Thymus (tissue), 11 donors: ENCODE measurements at regions not wholly inside any gene's neighbourhood (a gene's known extent, or its start where the extent isn't known, plus 50 kb on each side); places are given as distances from the start of the nearest gene placed in this dataset.

ENCODE experiments used
- DNase-seq, 9 donors: peaks; one replicate each; pipeline ENCODE4 v3.0.0-alpha.2; 2013; ENCODE audit warnings: low spot score in 9 of 9, low read depth in 6 of 9, missing footprints in 1 of 9
- H3K27ac ChIP-seq, 2 donors: one replicate each; pipeline ENCODE4 v1.5.1; 2013; ENCODE audit warnings: control low read depth in 1 of 2, low read depth in 1 of 2, low read length in 1 of 2, mild to moderate bottlenecking in 1 of 2, moderate library complexity in 1 of 2
- H3K27me3 ChIP-seq, 2 donors: one replicate each; pipeline ENCODE4 v1.5.1; 2013; ENCODE audit warnings: low read length in 1 of 2; ENCODE audit not compliant: control insufficient read depth in 2 of 2, insufficient read depth in 1 of 2
- H3K36me3 ChIP-seq, 2 donors: one replicate each; pipeline ENCODE4 v1.5.1; 2013; ENCODE audit warnings: low read length in 1 of 2, mild to moderate bottlenecking in 1 of 2, moderate library complexity in 1 of 2; ENCODE audit not compliant: control insufficient read depth in 2 of 2, insufficient read depth in 2 of 2
- H3K4me1 ChIP-seq, 2 donors: one replicate each; pipeline ENCODE4 v1.5.1; 2013; ENCODE audit warnings: low read length in 2 of 2; ENCODE audit not compliant: control insufficient read depth in 2 of 2, insufficient read depth in 2 of 2
- H3K4me3 ChIP-seq, 2 donors: one replicate each; pipeline ENCODE4 v1.5.1; 2013; ENCODE audit warnings: low read length in 2 of 2, control low read depth in 1 of 2, mild to moderate bottlenecking in 1 of 2
- H3K9me3 ChIP-seq, 2 donors: one replicate each; pipeline ENCODE4 v1.5.1; 2013; ENCODE audit warnings: low read length in 1 of 2, mild to moderate bottlenecking in 1 of 2; ENCODE audit not compliant: control insufficient read depth in 2 of 2, insufficient read depth in 1 of 2
- WGBS: extraction: QIAGEN DNeasy Blood & Tissue Kit; methylation state at CpG from one replicate; pipeline ENCODE4 v1.1.7; 2013; 5-methylcytosine and 5-hydroxymethylcytosine counted together
- donor health status: healthy.

DNA sequence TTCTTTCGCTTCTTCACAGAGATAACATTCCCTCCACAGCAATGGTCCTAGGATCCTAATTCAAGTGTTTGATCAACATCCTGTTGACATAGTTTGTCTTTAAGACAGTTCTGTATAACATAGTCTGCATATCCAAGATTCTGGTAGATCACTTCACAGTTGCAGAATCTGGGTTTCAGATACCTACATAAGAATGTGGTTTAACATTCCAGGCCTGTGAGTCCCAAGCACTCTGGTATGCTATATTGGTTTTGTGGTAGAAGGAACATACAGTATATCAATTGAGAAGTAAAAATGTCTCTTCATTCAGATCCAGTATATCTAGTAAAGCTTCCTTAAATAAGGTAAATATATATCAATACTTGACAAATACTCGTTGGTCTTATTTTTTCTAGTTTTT lies 914.2 kb upstream of the CDH6 start:
- Histone ChIP-seq H3K4me3 (no peak overlapping the region), H3K4me1 (no peaks in the 10 kb centered on the region), H3K9me3 (no peaks in the 10 kb centered on the region), H3K36me3 (no peaks in the 10 kb centered on the region), H3K27ac (no peak overlapping the region), H3K27me3 (no peaks in the 10 kb centered on the region)
- DNase-seq: no peak
- WGBS: 92% methylated on average over 2 of the region's 2 CpGs

DNA sequence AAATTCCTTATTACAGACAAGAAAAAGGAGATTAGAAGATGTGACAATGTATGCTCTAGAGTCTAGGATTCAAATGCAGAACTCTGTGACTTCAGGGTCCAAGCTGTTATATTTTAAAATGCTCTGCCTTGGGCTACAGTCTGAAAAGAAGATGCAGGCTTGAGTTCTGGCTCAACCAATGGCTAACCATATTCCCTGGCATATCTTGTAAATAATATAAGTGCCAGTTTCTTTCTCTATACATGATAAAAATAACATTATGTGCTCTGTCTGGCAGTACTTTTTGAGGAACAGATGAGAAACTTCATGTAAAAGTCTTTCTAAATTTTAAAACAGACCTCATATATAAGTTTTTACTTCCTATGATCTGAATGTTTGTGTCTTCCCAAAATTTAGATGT lies 926.5 kb upstream of the CDH6 start:
- Histone ChIP-seq H3K27ac (no peak overlapping the region), H3K4me3 (no peak overlapping the region), H3K9me3 (no peaks in the 10 kb centered on the region), H3K27me3 (no peaks in the 10 kb centered on the region), H3K36me3 (no peaks in the 10 kb centered on the region), H3K4me1 (no peaks in the 10 kb centered on the region)
- DNase-seq: no peak

DNA sequence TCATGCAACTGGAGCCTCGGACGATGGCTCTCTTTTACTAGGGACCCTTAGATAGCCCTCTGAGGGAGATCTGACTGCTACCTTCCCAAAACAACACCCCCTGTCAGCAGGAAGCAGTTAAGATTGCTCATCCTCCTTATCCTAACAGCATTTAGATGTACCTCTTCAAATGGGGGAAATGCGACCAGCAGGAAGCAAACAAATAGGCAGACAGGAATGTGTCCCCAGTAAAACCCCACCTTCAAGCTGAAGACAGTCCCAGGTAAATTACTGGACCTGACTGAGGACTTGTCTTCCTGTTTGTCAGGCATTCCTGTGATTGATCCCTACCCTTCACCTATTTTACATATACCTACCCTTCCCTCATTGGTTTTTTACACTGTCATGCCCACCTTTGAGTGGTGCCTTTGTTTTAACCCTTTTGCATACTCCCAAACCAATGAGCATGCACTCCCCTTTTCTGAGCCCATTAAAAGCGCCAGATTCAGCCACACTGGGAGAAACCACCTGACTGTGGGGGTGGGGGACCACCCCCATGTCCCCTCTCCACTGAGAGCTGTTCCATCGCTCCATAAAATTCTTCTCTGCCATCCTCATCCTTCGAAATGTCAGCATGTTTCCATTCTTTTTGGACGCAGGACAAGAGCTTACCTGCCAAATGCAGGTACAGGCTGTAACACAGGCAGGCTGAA lies 954.0 kb upstream of the CDH6 start:
- H3K36me3 ChIP-seq: no peaks in the 10 kb centered on the region
- no peak for DNase-seq
- no peaks in the 10 kb centered on the region for H3K27me3 ChIP-seq
- peaks cover 0 to 5% of the 10 kb centered on the region in 2 donors for H3K9me3 ChIP-seq
- WGBS: 86% methylated on average over 7 of the region's 7 CpGs
- H3K27ac ChIP-seq: no peak overlapping the region
- H3K4me1 ChIP-seq: no peaks in the 10 kb centered on the region
- H3K4me3 ChIP-seq: no peak overlapping the region

DNA sequence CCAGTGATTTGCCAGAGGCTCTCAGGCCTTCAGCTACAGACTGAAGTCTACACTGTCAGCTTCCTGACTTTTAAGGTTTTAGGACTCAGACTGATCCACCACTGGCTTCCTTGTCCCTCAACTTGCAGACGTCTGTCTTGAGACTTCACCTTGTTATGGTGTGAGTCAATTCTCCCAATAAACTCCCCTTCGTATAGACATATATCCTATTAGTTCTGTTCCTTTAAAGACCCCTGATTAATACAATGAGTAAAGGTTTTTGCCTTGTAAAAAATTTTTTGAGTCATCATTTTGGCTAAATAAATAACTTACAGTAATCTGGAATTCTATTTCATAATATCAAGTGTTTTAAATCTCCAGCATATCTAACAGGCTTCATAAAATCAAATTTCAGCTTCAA lies 956.3 kb upstream of the CDH6 start:
- H3K27ac ChIP-seq: no peak overlapping the region
- no peaks in the 10 kb centered on the region for H3K27me3 ChIP-seq
- H3K36me3 ChIP-seq: no peaks in the 10 kb centered on the region
- WGBS: 93% methylated on average over 2 of the region's 2 CpGs
- no peak for DNase-seq
- H3K4me1 ChIP-seq: no peaks in the 10 kb centered on the region
- H3K9me3 ChIP-seq: peaks cover 0 to 5% of the 10 kb centered on the region in 2 donors
- no peak overlapping the region for H3K4me3 ChIP-seq

DNA sequence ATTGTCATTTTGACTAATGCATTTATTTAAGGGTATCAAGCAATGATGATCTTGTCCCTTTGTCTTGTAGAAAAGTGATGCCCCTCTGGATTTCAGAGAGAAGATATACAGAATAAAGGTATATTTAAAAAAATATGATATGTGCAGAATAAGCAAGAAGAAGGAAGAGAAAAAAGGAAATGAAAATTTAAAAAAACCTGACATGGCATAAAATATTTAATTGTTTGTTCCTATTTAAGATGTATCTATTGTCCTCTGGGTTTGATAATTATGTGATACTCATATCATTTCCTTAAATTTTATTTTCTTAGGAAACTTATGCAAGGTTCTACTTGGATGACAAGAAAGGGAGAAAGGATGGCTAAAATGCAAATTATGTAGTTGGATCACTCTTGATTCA lies 983.7 kb upstream of the CDH6 start:
- DNase-seq: no peak
- Histone ChIP-seq H3K9me3 (peaks cover 0 to 14% of the 10 kb centered on the region in 2 donors), H3K4me3 (no peak overlapping the region), H3K4me1 (no peaks in the 10 kb centered on the region), H3K36me3 (no peaks in the 10 kb centered on the region), H3K27ac (no peak overlapping the region), H3K27me3 (no peaks in the 10 kb centered on the region)

DNA sequence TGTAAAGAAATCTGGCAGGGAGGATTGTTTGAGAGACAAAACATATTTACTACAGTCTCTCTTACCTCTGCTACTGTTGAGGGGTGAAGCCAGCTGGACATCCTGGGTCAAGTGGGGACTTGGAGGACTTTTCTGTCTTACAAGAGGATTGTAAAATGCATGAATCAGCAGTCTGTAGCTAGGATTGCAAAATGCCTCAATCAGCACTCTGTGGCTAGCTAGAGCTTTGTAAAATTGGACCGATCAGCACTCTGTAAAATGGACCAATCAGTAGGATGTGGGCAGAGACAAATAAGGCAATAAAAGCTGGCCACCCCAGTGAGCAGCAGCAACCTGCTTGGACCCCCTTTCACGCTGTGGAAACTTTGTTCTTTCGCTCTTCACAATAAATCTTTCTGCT lies 995.8 kb upstream of the CDH6 start:
- Histone ChIP-seq H3K27ac (no peak overlapping the region), H3K27me3 (no peaks in the 10 kb centered on the region), H3K4me3 (no peak overlapping the region), H3K9me3 (no peaks in the 10 kb centered on the region), H3K36me3 (no peaks in the 10 kb centered on the region), H3K4me1 (no peaks in the 10 kb centered on the region)
- no peak for DNase-seq
- WGBS: 94% methylated on average over 3 of the region's 3 CpGs

DNA sequence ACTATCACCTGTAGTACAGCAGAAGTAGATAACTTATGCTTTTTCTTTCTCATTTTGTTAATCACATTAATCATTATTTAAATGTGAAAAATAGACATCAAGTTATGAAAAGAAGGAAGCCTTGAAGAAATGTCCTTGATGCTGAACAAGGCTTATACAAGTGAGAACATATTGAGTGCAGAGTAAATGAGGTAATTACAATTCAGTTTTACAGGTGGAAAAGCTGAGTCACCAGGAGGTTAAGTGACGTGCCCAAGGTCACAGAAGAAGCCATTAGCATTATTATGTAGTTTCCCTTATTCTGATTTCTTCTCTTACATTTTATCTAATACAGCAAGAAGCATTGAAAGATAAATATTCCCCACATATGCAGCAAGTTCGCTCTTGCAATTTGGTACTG lies 998.5 kb upstream of the CDH6 start:
- no peaks in the 10 kb centered on the region for H3K4me1 ChIP-seq
- no peak overlapping the region for H3K4me3 ChIP-seq
- DNase-seq: no peak
- no peaks in the 10 kb centered on the region for H3K36me3 ChIP-seq
- whole genome bisulfite sequencing: 77% methylated on average over 2 of the region's 2 CpGs
- H3K9me3 ChIP-seq: no peaks in the 10 kb centered on the region
- H3K27me3 ChIP-seq: no peaks in the 10 kb centered on the region
- no peak overlapping the region for H3K27ac ChIP-seq

DNA sequence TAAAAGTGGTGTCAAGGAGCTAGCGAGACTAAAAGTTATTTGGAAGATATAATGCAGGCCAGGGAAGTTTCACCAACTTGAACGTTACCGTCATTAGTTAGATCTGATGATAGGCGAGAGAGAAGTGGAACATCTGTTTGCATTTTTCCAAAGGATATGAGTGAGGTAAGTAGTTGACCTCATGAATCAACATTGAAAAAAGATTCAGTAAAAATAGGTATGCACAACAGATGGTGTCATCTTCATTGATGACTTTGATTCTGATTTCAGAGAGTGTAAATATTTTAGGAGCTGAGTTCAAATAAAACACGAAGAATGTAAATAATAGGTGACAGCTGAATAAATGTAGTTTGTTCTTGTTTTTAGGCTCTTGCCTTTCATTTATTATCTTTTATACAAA lies 998.9 kb upstream of the CDH6 start:
- DNase-seq: no peak
- WGBS: 96% methylated on average over 5 of the region's 5 CpGs

DNA sequence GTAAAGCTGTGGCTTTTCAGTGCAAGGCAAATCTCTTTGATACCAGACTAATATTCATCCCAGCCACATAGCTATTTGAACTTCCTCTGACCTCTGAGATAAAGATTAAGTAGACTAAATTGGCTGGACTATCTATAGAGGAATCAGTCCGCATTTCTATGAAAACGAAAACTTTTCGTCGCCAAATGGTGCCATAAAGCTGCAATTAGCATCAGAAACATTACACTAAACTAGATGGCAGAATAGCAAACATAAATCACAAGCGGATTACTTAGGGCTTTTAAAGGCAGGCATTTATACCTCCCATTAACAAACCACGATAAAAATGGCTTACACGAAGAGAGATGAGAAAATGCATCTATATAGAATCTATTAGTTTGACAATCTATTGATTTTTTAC lies 1009.7 kb upstream of the CDH6 start:
- DNase-seq: no peak
- WGBS: 95% methylated on average over 7 of the region's 7 CpGs
- H3K4me3 ChIP-seq: no peak overlapping the region
- H3K36me3 ChIP-seq: no peaks in the 10 kb centered on the region
- no peaks in the 10 kb centered on the region for H3K4me1 ChIP-seq
- H3K27ac ChIP-seq: no peak overlapping the region
- H3K9me3 ChIP-seq: no peaks in the 10 kb centered on the region
- no peaks in the 10 kb centered on the region for H3K27me3 ChIP-seq

More for the DNA sequence above, 998.9 kb upstream of the CDH6 start:
- Histone ChIP-seq H3K4me1 (no peaks in the 10 kb centered on the region), H3K27me3 (no peaks in the 10 kb centered on the region), H3K27ac (no peak overlapping the region), H3K36me3 (no peaks in the 10 kb centered on the region), H3K9me3 (no peaks in the 10 kb centered on the region), H3K4me3 (no peak overlapping the region)

DNA sequence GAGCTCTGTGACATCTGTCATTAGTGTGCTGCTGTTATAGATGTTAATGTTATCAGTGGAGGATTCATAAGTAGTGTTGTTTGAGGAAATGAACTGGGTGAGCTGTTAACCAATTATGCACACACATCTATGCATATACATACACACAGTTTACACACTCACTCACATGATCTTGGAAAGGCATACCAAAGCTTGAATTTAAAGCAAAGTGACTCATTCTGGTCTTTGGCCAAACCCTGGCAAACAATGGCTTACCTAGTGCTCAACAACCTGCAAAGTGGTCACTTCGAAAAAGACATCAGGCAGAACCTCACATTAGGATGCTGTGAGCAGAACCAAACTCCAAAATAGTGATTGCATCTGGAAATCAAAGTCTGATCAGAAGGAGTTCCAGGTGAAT lies 1037.3 kb upstream of the CDH6 start:
- no peaks in the 10 kb centered on the region for H3K4me1 ChIP-seq
- WGBS: 91% methylated on average over 1 of the region's 1 CpG
- peaks cover 0 to 2% of the 10 kb centered on the region in 2 donors for H3K9me3 ChIP-seq
- no peak overlapping the region for H3K27ac ChIP-seq
- H3K4me3 ChIP-seq: no peak overlapping the region
- H3K27me3 ChIP-seq: no peaks in the 10 kb centered on the region
- no peaks in the 10 kb centered on the region for H3K36me3 ChIP-seq
- DNase-seq: no peak
